ENCODE measurements at regions not wholly inside any gene's neighbourhood (a gene's known extent, or its start where the extent isn't known, plus 50 kb on each side); places are given as distances from the start of the nearest gene placed in this dataset.

DNA sequence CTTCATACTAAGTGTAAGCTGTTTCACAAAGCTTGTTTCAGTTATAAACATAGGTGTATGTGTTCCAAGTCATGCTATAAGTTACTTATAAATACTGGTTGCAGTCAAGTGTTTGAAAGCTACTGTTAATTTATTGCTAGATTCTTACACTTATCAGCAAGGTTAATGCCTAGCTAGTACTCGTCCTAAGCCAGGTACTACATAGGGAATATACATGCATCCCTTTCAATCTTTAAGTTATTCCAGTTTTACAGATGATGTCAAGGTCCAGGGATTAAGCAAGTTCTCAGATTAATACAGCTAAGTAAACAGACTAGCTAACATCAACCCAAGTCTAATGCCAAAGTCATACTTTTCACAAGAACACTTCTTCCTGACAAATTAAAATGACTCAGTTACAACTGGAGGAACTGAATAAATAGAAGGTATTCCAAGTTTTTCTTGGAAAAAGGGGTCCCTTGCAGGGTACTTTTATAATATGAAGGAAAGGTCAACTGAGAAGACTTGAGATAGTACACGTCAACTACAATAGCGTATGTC, 652.2 kb upstream of the USP24 start:
- TF ChIP-seq ZFY (CRISPR knock-in tag; IDR thresholded peaks at IDR 0.05) (no peak), POLR2AphosphoS5 (IDR thresholded peaks at IDR 0.05; ENCODE audit: low read depth, low read length) (no peak), ATF3 (CRISPR knock-in tag; IDR thresholded peaks at IDR 0.05) (no peak), ZNF24 (IDR thresholded peaks at IDR 0.05) (no peak), UBTF (CRISPR knock-in tag; IDR thresholded peaks at IDR 0.05) (no peak), ZNF460 (CRISPR knock-in tag; IDR thresholded peaks at IDR 0.05; ENCODE audit: borderline replicate concordance) (no peak)
- TF ChIP-seq, protein P1, sequence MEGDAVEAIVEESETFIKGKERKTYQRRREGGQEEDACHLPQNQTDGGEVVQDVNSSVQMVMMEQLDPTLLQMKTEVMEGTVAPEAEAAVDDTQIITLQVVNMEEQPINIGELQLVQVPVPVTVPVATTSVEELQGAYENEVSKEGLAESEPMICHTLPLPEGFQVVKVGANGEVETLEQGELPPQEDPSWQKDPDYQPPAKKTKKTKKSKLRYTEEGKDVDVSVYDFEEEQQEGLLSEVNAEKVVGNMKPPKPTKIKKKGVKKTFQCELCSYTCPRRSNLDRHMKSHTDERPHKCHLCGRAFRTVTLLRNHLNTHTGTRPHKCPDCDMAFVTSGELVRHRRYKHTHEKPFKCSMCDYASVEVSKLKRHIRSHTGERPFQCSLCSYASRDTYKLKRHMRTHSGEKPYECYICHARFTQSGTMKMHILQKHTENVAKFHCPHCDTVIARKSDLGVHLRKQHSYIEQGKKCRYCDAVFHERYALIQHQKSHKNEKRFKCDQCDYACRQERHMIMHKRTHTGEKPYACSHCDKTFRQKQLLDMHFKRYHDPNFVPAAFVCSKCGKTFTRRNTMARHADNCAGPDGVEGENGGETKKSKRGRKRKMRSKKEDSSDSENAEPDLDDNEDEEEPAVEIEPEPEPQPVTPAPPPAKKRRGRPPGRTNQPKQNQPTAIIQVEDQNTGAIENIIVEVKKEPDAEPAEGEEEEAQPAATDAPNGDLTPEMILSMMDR (CRISPR knock-in tag; IDR thresholded peaks at IDR 0.05): no peak
